ENCODE measurements at regions not wholly inside any gene's neighbourhood (a gene's known extent, or its start where the extent isn't known, plus 50 kb on each side); places are given as distances from the start of the nearest gene placed in this dataset.

GRCh38 chr12:38445040-38445439 is 128.5 kb downstream of the ALG10B start:
- intact Hi-C loops (cut with DNase I) = no loop called here
- TF ChIP-seq, protein P1, sequence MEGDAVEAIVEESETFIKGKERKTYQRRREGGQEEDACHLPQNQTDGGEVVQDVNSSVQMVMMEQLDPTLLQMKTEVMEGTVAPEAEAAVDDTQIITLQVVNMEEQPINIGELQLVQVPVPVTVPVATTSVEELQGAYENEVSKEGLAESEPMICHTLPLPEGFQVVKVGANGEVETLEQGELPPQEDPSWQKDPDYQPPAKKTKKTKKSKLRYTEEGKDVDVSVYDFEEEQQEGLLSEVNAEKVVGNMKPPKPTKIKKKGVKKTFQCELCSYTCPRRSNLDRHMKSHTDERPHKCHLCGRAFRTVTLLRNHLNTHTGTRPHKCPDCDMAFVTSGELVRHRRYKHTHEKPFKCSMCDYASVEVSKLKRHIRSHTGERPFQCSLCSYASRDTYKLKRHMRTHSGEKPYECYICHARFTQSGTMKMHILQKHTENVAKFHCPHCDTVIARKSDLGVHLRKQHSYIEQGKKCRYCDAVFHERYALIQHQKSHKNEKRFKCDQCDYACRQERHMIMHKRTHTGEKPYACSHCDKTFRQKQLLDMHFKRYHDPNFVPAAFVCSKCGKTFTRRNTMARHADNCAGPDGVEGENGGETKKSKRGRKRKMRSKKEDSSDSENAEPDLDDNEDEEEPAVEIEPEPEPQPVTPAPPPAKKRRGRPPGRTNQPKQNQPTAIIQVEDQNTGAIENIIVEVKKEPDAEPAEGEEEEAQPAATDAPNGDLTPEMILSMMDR (IDR thresholded peaks at IDR 0.05) = no peak
- TF ChIP-seq EP300 (IDR thresholded peaks at IDR 0.05) = no peak
- TF ChIP-seq POLR2AphosphoS5 (IDR thresholded peaks at IDR 0.05) = no peak
- no peak for TF ChIP-seq POLR2A (IDR thresholded peaks at IDR 0.05)

GRCh38 chr12:38448991-38449390 is 132.4 kb downstream of the ALG10B start:
- no peaks in the 10 kb centered on the region for H3K36me3 ChIP-seq
- no peak overlapping the region for H3K27ac ChIP-seq
- no peaks in the 10 kb centered on the region for H3K9me3 ChIP-seq
- intact Hi-C loops (cut with DNase I) = no loop called here
- 82 to 85% methylated on average over 2 of the region's 2 CpGs for WGBS, 2 donors
- H3K4me3 ChIP-seq = no peak overlapping the region
- no peak for TF ChIP-seq POLR2A (IDR thresholded peaks at IDR 0.05)
- no peak for TF ChIP-seq POLR2AphosphoS5 (IDR thresholded peaks at IDR 0.05)
- TF ChIP-seq, protein P1 (IDR thresholded peaks at IDR 0.05) = no peak
- TF ChIP-seq EP300 (IDR thresholded peaks at IDR 0.05) = no peak
- H3K4me1 ChIP-seq = no peaks in the 10 kb centered on the region
- no peak for DNase-seq
- no peaks in the 10 kb centered on the region for H3K27me3 ChIP-seq

More at GRCh38 chr12:38445040-38445439, 128.5 kb downstream of the ALG10B start:
- Histone ChIP-seq H3K27ac (no peak overlapping the region), H3K9me3 (no peaks in the 10 kb centered on the region), H3K4me3 (no peak overlapping the region), H3K27me3 (no peaks in the 10 kb centered on the region), H3K4me1 (no peaks in the 10 kb centered on the region), H3K36me3 (no peaks in the 10 kb centered on the region)
- DNase-seq = no peak
- WGBS, 2 donors = 65 to 76% methylated on average over 2 of the region's 2 CpGs

GRCh38 chr12:38456537-38457120 is 140.1 kb downstream of the ALG10B start:
- Histone ChIP-seq H3K27ac (no peak overlapping the region), H3K4me3 (no peak overlapping the region), H3K4me1 (peaks cover 0 to 15% (median 3%) of the 10 kb centered on the region in 4 donors), H3K27me3 (no peaks in the 10 kb centered on the region), H3K36me3 (no peaks in the 10 kb centered on the region), H3K9me3 (no peaks in the 10 kb centered on the region)
- TF ChIP-seq POLR2A (IDR thresholded peaks at IDR 0.05) (no peak), POLR2AphosphoS5 (IDR thresholded peaks at IDR 0.05) (no peak)
- TF ChIP-seq, protein P1 (IDR thresholded peaks at IDR 0.05) = no peak
- 59 to 71% methylated on average over 2 of the region's 2 CpGs for WGBS, 2 donors
- DNase-seq = no peak
- intact Hi-C loops (cut with DNase I) = no loop called here

GRCh38 chr12:38465020-38465419 is 148.4 kb downstream of the ALG10B start:
- Histone ChIP-seq H3K36me3 (no peaks in the 10 kb centered on the region), H3K4me1 (no peaks in the 10 kb centered on the region), H3K9me3 (no peaks in the 10 kb centered on the region), H3K4me3 (no peak overlapping the region), H3K27me3 (no peaks in the 10 kb centered on the region), H3K27ac (no peak overlapping the region)
- TF ChIP-seq POLR2A (IDR thresholded peaks at IDR 0.05) (no peak), POLR2AphosphoS5 (IDR thresholded peaks at IDR 0.05) (no peak), EP300 (IDR thresholded peaks at IDR 0.05) (no peak)
- TF ChIP-seq, protein P1 (IDR thresholded peaks at IDR 0.05) = no peak
- intact Hi-C loops (cut with DNase I) = no loop called here
- DNase-seq = no peak
- 75 to 81% methylated on average over 5 of the region's 5 CpGs for WGBS, 2 donors

DNA sequence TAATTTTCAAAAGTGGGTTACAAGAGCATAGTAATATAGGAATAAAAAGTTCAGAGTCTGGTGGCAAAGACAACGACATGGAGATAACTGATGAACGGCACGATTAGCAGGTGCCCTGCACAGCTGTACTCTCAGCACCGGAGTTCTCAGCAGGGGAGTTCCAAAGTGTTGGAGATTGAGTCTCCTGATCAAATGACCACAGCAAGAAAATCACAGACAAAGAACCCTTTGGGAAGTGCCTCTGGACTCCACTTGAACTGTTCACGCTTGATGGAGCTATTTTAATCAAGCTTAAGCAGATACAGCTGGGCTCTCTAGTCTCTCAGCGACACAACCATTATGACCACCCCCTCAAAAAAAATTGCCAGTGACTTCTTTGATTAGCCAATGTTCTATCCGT is 153.1 kb downstream of the ALG10B start:
- no peaks in the 10 kb centered on the region for H3K4me1 ChIP-seq
- peaks cover 0 to 4% (median 0%) of the 10 kb centered on the region in 4 donors for H3K9me3 ChIP-seq
- intact Hi-C loops (cut with DNase I) = no loop called here
- H3K36me3 ChIP-seq = no peaks in the 10 kb centered on the region
- TF ChIP-seq POLR2AphosphoS5 (IDR thresholded peaks at IDR 0.05) (no peak), EP300 (IDR thresholded peaks at IDR 0.05) (no peak), POLR2A (IDR thresholded peaks at IDR 0.05) (no peak)
- TF ChIP-seq, protein P1 (IDR thresholded peaks at IDR 0.05) = no peak
- no peak overlapping the region for H3K4me3 ChIP-seq
- no peak for DNase-seq
- H3K27me3 ChIP-seq = no peaks in the 10 kb centered on the region
- no peak overlapping the region for H3K27ac ChIP-seq
- WGBS, 2 donors = 86 to 89% methylated on average over 7 of the region's 7 CpGs
